HS-27A (cell line): ENCODE measurements at regions not wholly inside any gene's neighbourhood (a gene's known extent, or its start where the extent isn't known, plus 50 kb on each side); places are given as distances from the start of the nearest gene placed in this dataset.

ENCODE experiments used
- DNase-seq: peaks from one replicate; pipeline ENCODE4 v3.0.0-alpha.2; 2012; ENCODE audit warnings: low read depth, missing footprints

DNA sequence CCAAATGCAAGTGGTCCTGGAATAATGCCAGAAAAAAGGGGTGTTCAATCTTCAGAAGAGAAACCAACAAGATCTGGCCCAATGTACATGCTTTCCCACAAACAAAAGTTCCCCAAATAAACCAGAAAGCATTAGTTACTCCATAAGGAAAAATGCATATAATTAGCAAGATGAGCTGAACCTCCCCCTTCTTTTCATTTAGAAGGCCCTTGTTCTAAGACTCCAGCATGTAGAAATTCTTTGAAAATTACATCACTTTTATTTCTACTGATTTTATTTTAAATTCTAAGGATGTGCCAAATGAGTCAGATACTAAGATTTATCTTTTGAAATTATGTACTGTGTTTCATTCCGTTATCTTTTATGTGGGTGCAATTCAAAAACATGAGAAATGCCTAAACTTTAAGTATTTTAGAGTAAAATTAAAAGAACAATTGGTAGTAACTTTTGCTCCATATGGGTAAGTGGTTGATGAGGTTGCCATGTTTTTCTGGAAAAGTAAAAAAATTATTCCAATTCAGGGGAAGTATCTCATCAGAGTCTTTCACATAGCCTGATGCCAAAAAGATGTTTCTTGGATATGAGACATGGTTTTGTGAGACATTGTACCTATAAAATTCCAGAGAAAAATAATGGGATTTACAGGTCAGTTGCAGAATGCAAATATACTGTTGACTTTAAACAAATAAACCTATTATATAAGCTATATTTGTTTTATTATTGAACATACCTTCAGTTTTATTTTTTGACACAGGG is 106.5 kb upstream of the CCDC112 start:
- no peak for DNase-seq

DNA sequence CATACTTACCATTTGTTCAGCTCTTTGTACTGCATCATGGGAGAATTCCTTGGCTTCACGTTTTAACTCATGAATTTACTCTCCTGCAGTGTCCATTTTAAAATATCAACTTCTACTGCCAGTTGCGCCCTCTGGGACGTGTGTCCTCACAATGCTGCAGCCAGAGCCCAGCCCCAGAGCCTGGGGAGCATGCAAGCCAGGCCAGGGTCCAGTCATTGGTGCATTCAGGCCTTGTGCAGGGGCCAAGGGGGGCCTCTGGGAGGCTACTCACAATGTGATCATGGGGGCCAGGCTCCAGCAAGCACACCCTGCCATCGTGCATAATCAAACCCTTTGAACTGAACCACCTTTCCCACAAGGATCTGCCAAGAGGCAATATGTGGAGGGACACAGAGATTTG is 105.6 kb upstream of the CCDC112 start:
- DNase-seq: no peak

DNA sequence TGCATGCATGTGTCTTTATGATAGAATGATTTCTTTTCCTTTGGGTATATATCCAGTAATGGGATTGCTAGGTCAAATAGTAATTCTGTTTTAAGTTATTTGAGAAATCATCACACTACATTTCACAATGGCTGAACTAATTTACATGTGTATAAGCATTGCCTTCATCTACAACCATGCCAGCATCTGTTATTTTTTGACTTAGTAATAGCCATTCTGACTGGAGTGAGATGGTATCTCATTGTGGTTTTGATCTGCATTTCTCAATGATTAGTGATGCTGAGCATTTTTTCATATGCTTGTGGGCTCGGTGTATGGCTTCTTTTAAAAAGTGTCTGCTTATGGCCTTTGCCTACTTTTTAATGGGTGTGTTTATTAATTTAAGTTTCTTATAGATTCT is 102.3 kb upstream of the CCDC112 start:
- no peak for DNase-seq

DNA sequence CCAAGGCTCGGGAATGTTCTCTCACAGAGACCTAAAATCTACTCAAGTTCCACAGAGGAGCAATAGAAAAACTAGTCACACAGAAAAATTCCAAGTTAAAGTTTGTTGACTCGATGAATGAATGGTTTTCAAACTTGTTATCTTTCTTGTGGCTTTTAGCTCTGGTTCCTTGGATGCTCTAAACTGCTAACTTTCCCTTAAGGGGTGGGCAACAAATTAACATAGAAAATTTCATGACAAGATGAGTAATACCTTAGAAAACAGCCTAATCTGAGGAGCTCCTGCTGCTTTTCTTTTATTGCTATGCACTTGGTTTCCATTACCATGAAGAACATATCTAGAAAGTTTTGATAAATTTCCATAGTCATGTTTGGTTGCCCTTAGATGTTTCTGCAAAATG is 100.2 kb upstream of the CCDC112 start:
- no peak for DNase-seq

DNA sequence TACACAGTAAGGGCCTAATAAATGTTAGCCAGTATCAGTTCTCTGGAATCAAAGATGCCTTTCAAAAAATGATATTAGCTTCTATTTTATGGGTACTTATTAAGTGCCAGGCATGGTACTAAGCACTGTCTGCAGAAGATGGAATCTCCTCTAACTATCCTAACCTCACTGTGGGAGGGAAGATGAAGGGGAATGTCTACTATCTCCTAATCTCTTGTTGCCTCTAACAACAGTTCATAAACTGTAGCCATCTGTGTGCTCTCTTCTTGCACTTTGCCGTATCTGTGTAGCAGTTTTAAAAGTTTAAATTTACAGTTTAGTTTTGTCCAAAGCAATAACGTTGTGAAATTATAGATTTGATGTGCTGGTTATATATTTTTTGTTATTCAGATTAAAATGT is 99.6 kb upstream of the CCDC112 start:
- no peak for DNase-seq

DNA sequence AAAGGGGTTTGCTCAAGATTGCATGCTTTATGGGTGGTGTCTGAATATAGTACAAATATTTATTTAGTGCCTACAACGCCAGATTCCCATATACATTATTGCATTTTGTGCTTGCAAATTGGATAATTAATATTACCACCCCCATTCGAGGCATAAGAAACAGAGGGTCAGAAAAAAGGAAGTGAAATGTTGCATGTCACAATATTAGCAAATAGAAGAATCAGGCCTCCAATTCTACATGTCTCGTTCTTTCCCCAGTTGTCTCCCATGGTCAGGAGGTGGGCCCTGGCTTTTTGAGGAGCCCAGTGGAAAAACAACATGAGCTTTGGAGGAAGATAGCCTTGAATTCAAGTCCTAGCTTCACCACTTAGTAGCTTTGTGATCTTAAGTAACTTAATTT is 98.1 kb upstream of the CCDC112 start:
- no peak for DNase-seq

DNA sequence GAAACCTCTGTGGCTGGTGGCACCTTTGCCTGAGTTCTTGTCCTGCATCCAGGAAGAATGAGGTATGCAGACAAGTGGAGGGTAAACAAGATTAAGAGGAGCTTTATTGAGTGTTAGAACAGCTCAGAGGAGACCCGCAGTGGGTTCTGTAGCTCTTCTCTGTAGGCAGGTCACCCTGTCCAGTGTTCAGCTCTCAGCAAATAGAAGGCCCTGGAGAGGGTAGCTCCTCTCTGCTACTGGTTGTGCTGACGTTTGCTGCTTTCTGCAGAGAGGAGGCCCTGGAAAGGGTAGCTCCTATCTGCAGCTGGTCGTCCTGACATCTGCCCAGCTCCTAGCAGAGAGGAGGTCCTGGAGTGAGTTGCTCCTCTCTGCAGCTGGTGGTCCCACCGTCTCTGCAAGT is 96.8 kb upstream of the CCDC112 start:
- no peak for DNase-seq

DNA sequence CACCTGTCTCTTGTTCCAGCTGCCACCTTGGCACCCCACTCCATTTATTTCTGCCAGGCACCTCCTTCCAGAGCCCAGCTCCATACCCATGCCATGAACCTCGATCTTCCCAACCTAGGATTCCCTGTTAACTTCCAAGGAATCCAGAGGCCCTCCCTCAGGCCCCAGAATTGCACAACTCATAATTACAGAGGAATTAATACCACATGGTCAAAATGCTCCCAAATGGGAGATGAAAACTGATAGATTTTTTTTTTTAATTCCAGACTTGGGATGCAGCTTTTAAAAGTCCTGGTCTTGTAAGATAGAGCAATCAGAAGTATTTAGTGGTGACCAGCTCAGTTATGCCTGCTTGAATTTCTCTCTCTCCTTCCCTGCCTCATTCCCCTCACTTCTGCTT is 96.2 kb upstream of the CCDC112 start:
- DNase-seq: no peak

DNA sequence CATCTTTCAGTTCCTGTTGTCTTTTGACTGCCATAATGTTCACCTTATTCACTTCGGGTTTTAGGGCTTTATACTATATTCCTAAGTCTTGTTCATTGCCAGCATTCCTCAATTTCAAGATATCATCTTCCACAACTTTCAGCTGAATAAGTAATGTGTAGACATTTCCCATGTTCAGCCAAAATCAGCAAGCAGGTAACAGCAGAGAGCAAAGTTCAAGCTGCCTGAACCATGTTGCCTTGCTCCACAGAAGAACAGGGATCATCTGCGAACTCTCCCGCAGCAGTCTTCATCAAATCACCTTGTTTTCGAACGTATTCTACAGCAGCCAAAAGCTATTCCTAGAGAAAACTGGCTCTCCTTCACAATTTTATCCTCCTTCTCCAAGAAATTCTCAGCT is 95.3 kb upstream of the CCDC112 start:
- DNase-seq: no peak

DNA sequence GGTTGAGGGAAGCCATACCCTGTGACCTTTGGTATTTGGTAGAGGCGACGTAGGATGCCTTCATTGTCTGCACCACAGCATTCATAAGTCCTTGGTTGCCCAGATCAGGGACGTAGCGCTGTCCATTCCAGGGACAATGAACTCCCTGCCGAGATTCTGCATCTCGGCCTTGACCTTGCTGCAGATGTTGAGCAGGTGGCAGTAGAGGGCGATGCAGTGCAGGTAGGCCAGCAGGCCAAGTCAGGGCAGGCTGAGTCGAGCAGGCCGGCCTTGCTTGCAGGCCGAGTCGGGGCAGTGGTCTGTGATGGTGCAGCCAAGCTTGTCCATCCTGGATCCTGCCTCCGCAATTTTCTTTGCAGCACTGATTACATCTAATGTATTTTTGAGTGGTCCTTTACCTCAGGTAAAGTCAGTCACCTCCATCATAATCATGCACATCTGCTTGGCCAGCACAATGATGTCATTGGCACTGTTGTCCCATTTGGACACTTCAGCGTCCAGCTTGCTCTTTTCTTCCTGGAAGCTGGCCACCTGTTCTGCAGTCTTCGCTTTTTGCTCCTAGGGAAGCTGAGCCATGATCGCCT is 93.4 kb upstream of the CCDC112 start:
- no peak for DNase-seq

DNA sequence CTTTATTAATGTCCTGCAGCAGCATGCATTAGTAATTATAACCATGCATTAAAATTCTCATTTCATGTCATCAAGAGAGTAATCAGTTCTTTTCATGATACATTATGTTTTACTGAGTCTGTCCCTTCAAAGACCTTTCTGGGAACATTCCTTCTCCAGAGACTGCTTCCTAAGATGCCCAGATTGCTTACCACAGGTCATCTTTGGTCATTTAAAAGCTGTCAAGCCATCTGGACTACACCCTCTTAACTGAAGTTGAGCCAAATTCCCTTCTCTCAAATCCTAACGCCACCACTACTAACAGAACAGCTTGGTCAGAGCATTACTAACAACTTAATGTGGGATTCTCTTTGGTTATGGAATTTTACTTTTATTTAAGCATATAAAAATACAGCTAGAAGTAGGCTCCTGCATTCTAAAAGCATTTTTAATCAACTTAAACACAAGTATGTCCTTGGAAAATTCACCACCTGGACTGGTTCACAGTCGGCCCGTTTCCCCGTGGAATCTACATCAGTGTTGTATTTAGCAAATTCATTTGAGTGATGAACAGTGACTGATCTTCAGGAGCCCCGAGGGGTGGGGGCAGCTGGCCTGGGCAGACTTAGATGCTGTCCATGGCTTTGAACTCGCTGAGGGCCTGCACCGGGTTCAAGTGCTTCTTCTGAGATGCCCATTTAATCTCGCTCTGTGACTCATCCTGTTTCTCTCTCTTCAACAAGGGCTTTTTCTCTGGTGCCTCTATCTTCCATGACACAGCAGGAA is 92.8 kb upstream of the CCDC112 start:
- DNase-seq: no peak

DNA sequence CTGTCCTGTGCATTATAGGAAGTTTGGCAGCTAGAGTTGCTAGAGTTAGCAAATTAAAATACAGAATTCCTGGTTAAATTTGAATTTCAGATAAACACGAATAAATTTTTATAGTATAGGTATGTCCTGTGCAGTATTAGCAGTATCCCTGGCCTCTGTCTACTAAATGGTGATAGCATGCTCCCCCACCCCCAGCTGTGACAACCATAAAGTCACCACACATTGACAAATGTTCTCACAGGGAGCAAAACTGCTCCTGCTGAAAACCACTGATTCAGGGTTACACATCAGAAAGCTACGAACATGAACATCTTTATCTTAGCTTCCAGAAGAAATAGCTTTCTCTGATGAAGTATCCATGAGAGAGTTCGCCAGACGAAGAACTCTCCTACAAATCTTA is 91.8 kb upstream of the CCDC112 start:
- no peak for DNase-seq

DNA sequence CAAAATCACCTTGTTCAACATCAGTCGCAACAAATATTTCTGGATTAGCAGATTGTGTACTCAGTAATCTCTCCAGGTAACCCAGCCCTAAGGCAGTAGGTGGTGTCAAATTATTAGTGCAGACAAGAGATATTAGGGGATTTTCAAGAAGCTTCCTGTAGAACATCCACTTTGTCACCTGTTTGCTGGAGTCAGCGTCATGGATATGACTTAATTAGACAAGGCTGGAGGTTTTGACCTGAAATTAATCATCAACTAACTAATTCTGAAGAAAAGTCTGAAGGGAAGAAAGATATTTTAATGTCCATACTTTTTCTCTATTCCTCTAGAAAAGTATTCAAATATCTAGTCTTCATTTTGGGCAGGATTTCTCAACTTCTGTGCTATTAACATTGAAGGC is 91.4 kb upstream of the CCDC112 start:
- no peak for DNase-seq

DNA sequence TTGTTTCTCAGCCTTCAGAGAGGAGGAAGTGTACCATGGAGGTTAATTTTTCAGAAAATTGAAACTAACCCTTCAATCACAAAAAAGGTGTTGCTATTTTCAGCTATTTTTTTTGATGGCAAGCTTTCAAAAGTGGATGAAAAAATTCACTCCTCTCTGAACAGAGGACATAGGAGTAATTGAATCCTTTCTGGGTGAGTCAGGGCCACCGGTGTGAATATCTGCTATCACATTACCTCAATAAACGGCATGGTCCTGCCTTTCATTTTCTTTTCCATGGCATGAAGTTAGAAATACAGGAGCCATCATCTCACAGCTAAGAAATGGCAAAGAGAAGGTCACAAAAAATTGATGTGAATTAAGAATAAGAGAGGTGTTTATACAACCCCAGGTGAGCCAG is 90.2 kb upstream of the CCDC112 start:
- DNase-seq: no peak

DNA sequence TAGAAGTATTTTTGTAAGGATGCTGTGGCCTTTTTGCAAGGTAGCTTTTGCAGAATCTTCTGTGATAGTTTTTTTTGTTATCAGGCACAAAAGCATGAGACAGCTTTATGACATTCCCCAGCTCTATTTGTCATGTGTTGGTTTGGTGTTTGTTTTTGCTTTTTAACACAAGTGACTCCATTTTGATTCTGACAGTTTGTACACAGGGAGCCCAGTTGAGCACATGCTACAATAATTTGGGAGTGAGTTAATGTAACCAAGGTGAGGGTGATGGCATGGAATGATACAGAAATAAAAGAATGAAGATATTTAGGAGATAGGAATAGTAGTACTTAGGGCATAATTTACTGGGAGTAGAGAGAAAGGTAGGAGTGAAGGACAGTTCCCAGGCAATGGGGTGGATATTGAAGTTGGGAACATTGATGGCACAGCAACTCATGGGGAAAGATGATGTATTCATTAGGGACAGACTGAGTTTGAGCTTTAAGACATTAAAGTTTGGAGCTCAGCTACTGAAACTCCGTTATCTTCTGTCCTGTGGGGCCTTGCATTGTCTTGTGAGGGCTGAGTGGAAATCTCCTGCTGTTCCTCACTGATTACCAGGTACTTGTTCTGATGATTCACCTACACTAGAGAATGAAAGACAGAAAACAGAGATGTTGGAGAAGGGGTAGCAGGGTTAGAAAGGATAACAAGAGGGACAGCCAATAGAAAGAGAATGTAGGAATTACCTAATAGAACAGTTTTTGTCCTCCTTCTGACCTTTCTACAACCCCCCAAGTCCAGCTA is 88.3 kb upstream of the CCDC112 start:
- no peak for DNase-seq

DNA sequence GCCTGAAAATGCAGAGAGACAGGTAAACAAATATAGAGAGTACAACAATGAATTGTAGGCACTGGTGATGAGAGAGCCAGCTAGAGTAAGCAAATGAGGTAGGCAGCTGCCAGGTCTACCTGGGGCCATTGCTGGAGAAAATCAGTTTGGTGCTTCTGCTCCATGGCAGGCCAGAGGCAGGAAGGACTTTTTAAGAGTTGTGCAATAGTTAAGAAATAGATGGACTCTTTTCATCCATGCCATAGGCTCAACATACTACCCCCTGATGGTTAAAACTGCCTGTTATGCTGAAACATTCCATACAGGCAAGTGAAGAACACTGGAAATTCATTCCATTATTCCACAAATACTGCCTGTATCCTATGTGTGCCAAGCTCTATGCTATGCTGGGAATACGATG is 86.5 kb upstream of the CCDC112 start:
- DNase-seq: no peak

DNA sequence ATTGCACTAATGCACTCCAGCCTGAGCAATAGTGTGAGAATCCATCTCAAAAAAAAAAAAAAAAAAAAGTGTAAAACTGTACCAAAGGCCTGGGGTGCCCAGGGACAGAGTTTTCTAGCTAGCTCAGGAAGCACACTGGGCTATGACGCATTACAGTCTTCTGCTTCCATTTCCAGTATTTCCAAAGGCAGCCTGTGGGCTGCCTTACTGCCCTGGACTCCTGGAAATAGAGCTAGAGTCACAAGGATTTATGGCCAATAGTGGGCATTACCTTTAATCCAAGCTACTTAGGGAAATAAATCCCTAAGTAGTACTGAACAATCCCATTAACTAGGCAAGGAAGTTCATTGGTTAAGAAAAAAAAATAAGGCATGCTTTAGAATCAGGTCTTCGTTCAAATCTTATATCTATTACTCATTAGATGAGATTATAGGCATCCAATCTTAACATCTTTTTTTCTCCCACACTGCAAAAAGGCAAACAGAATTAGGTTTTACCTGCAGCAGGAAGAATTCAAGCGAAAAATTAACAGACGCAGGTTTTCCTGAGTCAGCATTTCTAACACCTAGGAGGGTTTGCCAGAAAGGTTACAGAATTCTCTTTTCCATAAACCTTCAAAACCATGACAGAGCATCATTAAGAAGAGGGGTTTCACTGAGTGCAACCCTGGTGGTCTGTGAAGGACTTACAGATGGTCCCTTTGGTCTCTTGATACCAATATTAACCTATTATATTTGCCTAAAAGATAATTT is 85.6 kb upstream of the CCDC112 start:
- no peak for DNase-seq

DNA sequence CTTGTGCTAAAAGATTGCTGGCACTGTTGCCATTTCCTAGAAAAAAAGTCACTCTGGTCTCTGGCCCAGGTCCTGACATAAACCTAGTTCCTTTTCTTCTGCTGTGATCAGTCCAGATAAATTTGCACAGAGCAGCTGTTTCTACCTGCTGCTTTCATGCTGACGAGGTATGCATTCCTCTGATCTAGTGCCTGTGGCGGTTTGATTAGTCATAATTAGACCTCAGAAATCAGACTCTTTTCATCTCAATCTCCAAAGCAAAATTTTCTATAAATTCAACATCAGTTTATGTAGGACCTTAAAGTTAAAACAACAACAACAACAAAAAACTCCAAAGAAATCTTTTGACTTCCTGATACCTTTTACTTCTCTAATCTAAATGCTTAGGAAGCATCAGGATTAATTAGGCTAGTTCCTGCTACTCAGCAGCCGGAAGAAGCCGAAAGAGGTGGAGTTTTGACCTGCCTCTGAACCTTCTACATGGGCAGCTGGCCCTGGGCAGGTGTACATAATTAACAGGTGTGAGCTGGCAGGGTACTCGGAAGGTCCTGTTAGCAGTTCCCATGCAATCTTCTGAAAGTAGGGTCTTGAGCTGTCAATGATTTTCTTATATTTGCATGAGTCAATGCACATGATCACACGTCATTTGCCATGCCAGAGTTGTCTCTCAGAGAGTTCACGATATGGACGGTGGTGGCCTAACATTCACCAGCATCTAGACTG is 83.3 kb upstream of the CCDC112 start:
- DNase-seq: no peak

DNA sequence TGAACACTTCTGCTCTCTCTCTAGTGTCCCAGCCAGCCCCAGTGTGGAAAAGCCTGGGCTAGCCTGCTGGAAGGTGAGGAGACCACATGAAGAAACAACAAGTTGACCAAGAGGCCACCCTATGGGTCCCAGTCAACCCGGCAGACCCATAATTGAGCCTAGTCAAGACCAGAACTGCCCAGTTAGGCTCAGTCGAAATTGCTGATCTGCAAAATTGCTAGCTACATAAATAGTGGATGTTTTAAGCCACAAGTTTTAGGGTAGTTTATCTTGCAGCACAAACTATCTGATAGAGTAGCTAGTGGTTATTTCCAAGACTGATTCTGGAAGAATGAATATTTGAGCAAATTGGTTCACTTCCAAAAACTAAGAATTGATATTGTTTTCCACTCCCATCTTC is 82.3 kb upstream of the CCDC112 start:
- DNase-seq: no peak

DNA sequence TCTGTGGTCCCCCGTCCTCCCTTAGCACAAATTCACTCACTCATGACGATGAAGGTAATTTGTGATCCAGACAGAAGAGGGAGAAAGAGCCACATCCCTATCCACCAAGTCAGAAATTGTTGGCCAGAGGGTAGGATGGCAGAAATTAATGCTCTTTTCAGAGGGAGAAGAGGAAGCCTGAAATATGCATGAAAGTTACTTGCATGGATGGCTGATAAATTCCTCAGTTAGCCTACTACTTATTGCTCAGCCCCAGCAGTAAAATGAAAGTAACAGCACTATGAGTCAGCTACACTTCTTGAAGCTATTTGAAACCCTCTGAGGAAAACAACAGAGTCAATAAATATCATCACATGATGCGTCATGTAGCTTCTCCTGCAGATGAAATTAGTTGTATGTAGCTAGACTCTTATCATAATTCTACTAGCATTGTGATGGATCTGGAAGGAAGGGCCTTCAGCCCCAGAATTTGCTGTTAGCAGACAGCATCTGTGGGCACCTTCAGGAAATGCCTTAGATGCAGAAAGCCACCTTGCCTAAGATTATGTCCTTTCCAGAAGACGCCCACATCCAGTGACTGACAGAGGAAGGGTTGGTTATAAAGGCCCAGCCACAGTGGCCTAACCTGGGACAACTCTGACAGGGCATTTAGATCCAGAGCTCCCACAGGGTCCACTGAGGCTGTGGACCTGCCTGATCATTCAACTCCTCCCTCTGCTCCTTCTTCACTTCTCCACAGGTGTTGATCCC is 81.2 kb upstream of the CCDC112 start:
- DNase-seq: no peak

DNA sequence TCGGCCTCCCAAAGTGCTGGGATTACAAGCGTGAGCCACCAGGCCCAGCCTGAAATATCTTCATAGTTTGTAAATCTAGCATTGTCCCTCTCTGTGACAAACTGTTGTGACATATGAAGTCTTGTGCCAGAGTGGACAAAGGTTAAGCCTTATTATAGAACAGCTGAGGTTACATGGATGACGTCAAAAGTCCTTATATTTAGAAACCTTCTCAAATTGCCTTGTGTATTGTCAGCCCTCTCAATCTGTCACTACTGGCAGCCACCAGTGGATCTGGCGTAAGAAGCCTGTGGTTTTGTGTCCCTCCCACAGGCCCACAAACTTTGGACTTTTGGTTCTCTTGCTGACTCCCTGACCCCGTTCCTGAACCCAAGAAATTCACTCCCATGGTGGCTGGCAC is 79.4 kb upstream of the CCDC112 start:
- no peak for DNase-seq
